ENCODE measurements at regions not wholly inside any gene's neighbourhood (a gene's known extent, or its start where the extent isn't known, plus 50 kb on each side); places are given as distances from the start of the nearest gene placed in this dataset.

DNA sequence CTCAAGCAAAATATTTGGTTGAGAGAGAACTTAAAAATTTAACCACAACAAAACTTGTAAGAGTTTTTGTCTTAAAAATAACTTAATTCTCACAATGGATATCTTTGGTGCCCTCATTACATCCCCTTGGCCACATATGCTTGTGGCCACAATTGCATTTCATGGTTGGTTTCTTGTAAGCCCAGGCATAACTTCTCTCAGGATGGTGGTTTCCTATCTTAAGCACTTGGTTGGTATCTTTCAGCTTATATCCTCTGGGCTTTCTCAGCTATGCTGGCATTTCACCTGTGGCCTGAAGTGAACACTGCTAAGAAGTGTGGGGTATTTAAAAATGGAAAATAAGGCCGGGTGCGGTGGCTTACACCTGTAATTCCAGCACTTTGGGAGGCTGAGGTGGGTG, 212.4 kb upstream of the MEF2C start:
- no TSS peak for BruUV-seq (replicated peaks)
- ATAC-seq, result no peak
- no peaks in the 10 kb centered on the region for H3K4me1 ChIP-seq (ENCODE audit: control insufficient read depth, insufficient read depth, low read length)
- no peak for DNase-seq (ENCODE audit: low read depth, low spot score)
- no peak overlapping the region for H3K4me3 ChIP-seq (ENCODE audit: low read depth in 2 of 2, low read length in 2 of 2)
- TF ChIP-seq CTCF (IDR thresholded peaks at IDR 0.05) (no peak), REST (IDR thresholded peaks at IDR 0.05; ENCODE audit: insufficient read depth in 1 of 2, low read depth in 2 of 2, low read length in 1 of 2) (no peak), SIN3A (IDR thresholded peaks at IDR 0.05; ENCODE audit: borderline replicate concordance, insufficient read depth, low read depth, low read length) (no peak), TCF7L2 (IDR thresholded peaks at IDR 0.05; ENCODE audit: low read depth, low read length) (no peak), POLR2AphosphoS5 (IDR thresholded peaks at IDR 0.05; ENCODE audit: low read depth, low read length) (no peak)
- POLR2A ChIA-PET, result no interaction called here
- in situ Hi-C loops (cut with HindIII; ENCODE audit: low pct_unique_long_range_greater_than_20kb, low sequenced_read_pairs), result no loop called here
- H3K9me3 ChIP-seq (ENCODE audit: control insufficient read depth, insufficient read depth, low read depth, low read length), result no peaks in the 10 kb centered on the region
- H3K36me3 ChIP-seq (ENCODE audit: control insufficient read depth, insufficient read depth, low read length), result no peaks in the 10 kb centered on the region
- H3K27me3 ChIP-seq (ENCODE audit: control insufficient read depth, insufficient read depth, low read length), result no peaks in the 10 kb centered on the region
- CTCF ChIA-PET, result no interaction called here
- intact Hi-C loops (cut with micrococcal nuclease; ENCODE audit: unreplicated experiment), result no loop called here
- H3K27ac ChIP-seq (ENCODE audit: low read length), result no peak overlapping the region

GRCh38 chr5:89090037-89090436, 207.1 kb upstream of the MEF2C start:
- Histone ChIP-seq H3K4me3 (ENCODE audit: low read depth in 2 of 2, low read length in 2 of 2) (no peak overlapping the region), H3K9me3 (ENCODE audit: control insufficient read depth, insufficient read depth, low read depth, low read length) (no peaks in the 10 kb centered on the region), H3K4me1 (ENCODE audit: control insufficient read depth, insufficient read depth, low read length) (no peaks in the 10 kb centered on the region), H3K27me3 (ENCODE audit: control insufficient read depth, insufficient read depth, low read length) (no peaks in the 10 kb centered on the region), H3K36me3 (ENCODE audit: control insufficient read depth, insufficient read depth, low read length) (no peaks in the 10 kb centered on the region), H3K27ac (ENCODE audit: low read length) (no peak overlapping the region)
- intact Hi-C loops (cut with micrococcal nuclease; ENCODE audit: unreplicated experiment) (no loop called here), in situ Hi-C loops (cut with HindIII; ENCODE audit: low pct_unique_long_range_greater_than_20kb, low sequenced_read_pairs) (no loop called here)
- ATAC-seq, result no peak
- ChIA-PET POLR2A (no interaction called here), CTCF (no interaction called here)
- BruUV-seq (replicated peaks), result no TSS peak
- TF ChIP-seq POLR2AphosphoS5 (IDR thresholded peaks at IDR 0.05; ENCODE audit: low read depth, low read length), result no peak
- TF ChIP-seq CTCF (IDR thresholded peaks at IDR 0.05), result no peak
- TF ChIP-seq TCF7L2 (IDR thresholded peaks at IDR 0.05; ENCODE audit: low read depth, low read length), result no peak
- no peak for TF ChIP-seq SIN3A (IDR thresholded peaks at IDR 0.05; ENCODE audit: borderline replicate concordance, insufficient read depth, low read depth, low read length)
- TF ChIP-seq REST (IDR thresholded peaks at IDR 0.05; ENCODE audit: insufficient read depth in 1 of 2, low read depth in 2 of 2, low read length in 1 of 2), result no peak
- DNase-seq (ENCODE audit: low read depth, low spot score), result no peak
